Endothelial cell of umbilical vein (primary cell): ENCODE measurements at regions not wholly inside any gene's neighbourhood (a gene's known extent, or its start where the extent isn't known, plus 50 kb on each side); places are given as distances from the start of the nearest gene placed in this dataset.

Experiments used
- BruUV-seq: library from RNA; stranded (reverse); fragments of 400-500 nt; replicated peaks from 2 replicates; lab custom pipeline; 2021; lab: Mats Ljungman, UMichigan
- CTCF ChIA-PET: fragments of 300-600, 350-600 bp; sonication (Branson Sonifier 250); formaldehyde crosslinking; loops from one replicate; lab custom pipeline; 2021; ENCODE audit warnings: antibody characterized with exemption, inconsistent platforms; lab: Charles Lee
- POLR2A ChIA-PET: fragments of 300-600, 350-600 bp; sonication (Branson Sonifier 250); formaldehyde crosslinking; loops from one replicate; lab custom pipeline; 2021; ENCODE audit warnings: antibody characterized with exemption, inconsistent platforms; lab: Charles Lee
- DNase-seq: peaks from one replicate; pipeline ENCODE4 v3.0.0-alpha.2; 2011; ENCODE audit warnings: low read depth, low spot score
- FAIRE-seq: peaks from 2 replicates; lab custom pipeline; 2011; peaks lifted over from hg19 to GRCh38; lab: Jason Lieb, UNC
- H2AFZ ChIP-seq: 2 replicates; pipeline ENCODE4 v1.6.0; 2012; ENCODE audit warnings: low read depth, low read length, control low read depth, inconsistent platforms
- H3K27ac ChIP-seq: 2 replicates; pipeline ENCODE4 v1.5.1; 2011; ENCODE audit warnings: low read depth, mild to moderate bottlenecking, control low read depth, low read length, moderate library complexity; ENCODE audit not compliant: insufficient read depth
- H3K27me3 ChIP-seq, 2 experiments: 2 replicates each; pipeline versions ENCODE4 v1.6.0 to v1.6.1; 2011; ENCODE audit warnings: low read length in 2 of 2, mixed read lengths in 1 of 2; ENCODE audit not compliant: control insufficient read depth in 2 of 2, insufficient read depth in 2 of 2
- H3K36me3 ChIP-seq, 2 experiments: 2 replicates in 1 of 2; 3 replicates in 1 of 2; pipeline ENCODE4 v1.5.1; 2011; ENCODE audit warnings: low read length in 2 of 2, mild to moderate bottlenecking in 1 of 2, moderate library complexity in 1 of 2; ENCODE audit not compliant: control insufficient read depth in 2 of 2, insufficient read depth in 2 of 2; ENCODE audit errors: extremely low read depth in 1 of 2
- H3K4me1 ChIP-seq: 3 replicates; pipeline ENCODE4 v1.5.1; 2011; ENCODE audit warnings: mild to moderate bottlenecking, low read length; ENCODE audit not compliant: control insufficient read depth, insufficient read depth; ENCODE audit errors: extremely low read depth
- H3K4me2 ChIP-seq: 2 replicates; pipeline ENCODE4 v1.6.1; 2011; ENCODE audit warnings: low read length, control low read depth, mixed read lengths; ENCODE audit not compliant: insufficient read depth
- H3K4me3 ChIP-seq, 3 experiments: fragments of 200-600 bp in 1 of 3; sonication (generic), shearing (Covaris generic) in 1 of 3; replicated peaks in 1 of 3; 2 replicates each; pipeline ENCODE4 v1.5.1; 2011 to 2016; ENCODE audit warnings: control low read depth in 3 of 3, low read length in 3 of 3, mild to moderate bottlenecking in 2 of 3, inconsistent platforms in 1 of 3, low read depth in 1 of 3, moderate library complexity in 1 of 3; ENCODE audit not compliant: insufficient read depth in 1 of 3
- H3K79me2 ChIP-seq: 2 replicates; pipeline ENCODE4 v1.6.0; 2012; ENCODE audit warnings: low read length, inconsistent platforms; ENCODE audit not compliant: control insufficient read depth, insufficient read depth
- H3K9ac ChIP-seq: replicated peaks from 2 replicates; pipeline ENCODE3; 2011; ENCODE audit warnings: low read length, control low read depth; ENCODE audit not compliant: insufficient read depth; ENCODE audit errors: extremely low read depth
- H3K9me1 ChIP-seq: replicated peaks from 3 replicates; pipeline ENCODE4 v1.6.0; 2011; ENCODE audit warnings: mild to moderate bottlenecking, low read length; ENCODE audit not compliant: control insufficient read depth, insufficient read depth; ENCODE audit errors: extremely low read depth
- H3K9me3 ChIP-seq: replicated peaks from 2 replicates; pipeline ENCODE4 v1.5.1; 2012; ENCODE audit warnings: low read length, inconsistent platforms; ENCODE audit not compliant: control insufficient read depth, insufficient read depth
- H4K20me1 ChIP-seq: replicated peaks from 2 replicates; pipeline ENCODE3; 2011; ENCODE audit warnings: mild to moderate bottlenecking, low read length; ENCODE audit not compliant: control insufficient read depth, insufficient read depth; ENCODE audit errors: extremely low read depth
- EZH2 ChIP-seq: IDR thresholded peaks from 2 replicates; pipeline ENCODE4 v1.6.1; 2012; ENCODE audit warnings: borderline replicate concordance, low read depth, mild to moderate bottlenecking, moderate library complexity, low read length, inconsistent platforms; ENCODE audit not compliant: severe bottlenecking
- FOS ChIP-seq: IDR thresholded peaks from 2 replicates; pipeline ENCODE4 v1.6.1; 2011; ENCODE audit warnings: mild to moderate bottlenecking, low read length, moderate library complexity, borderline replicate concordance; ENCODE audit not compliant: insufficient read depth
- GATA2 ChIP-seq: IDR thresholded peaks from 2 replicates; pipeline ENCODE4 v1.7.0; 2011; ENCODE audit warnings: low read depth, mild to moderate bottlenecking, moderate library complexity, mixed read lengths, low read length; ENCODE audit not compliant: insufficient read length, insufficient read depth
- JUN ChIP-seq: IDR thresholded peaks from 2 replicates; pipeline ENCODE4 v1.6.1; 2011; ENCODE audit warnings: borderline replicate concordance, low read depth; ENCODE audit not compliant: insufficient read length, insufficient read depth
- MYC ChIP-seq: IDR thresholded peaks from one replicate; pipeline ENCODE4 v1.6.1; 2011; ENCODE audit warnings: mild to moderate bottlenecking, low read depth, low read length
- POLR2A ChIP-seq: IDR thresholded peaks from 2 replicates; pipeline ENCODE4 v1.6.1; 2012; ENCODE audit warnings: low read depth, mild to moderate bottlenecking, control low read depth, low read length
- POLR2AphosphoS5 ChIP-seq: IDR thresholded peaks from 2 replicates; pipeline ENCODE4 v1.6.1; 2012; ENCODE audit warnings: low read depth, mild to moderate bottlenecking, control low read depth, low read length, moderate library complexity; ENCODE audit not compliant: insufficient read depth
- dilution Hi-C: fragments of 300-500 bp; cut with MboI; formaldehyde crosslinking; loops from one replicate; pipeline ENCODE4 v1.15.0; 2019; ENCODE audit warnings: low sequenced_read_pairs; ENCODE audit not compliant: extremely low pct_ligation_motif_present
- intact Hi-C: fragments of 100-400 bp; cut with micrococcal nuclease; formaldehyde crosslinking; loops from one replicate; pipeline ENCODE4 v1.10.0; 2022
- TF ChIP-seq, protein P1 (sequence below): IDR thresholded peaks from 2 replicates; pipeline ENCODE4 v1.6.1; 2011; ENCODE audit not compliant: insufficient read depth, insufficient read length
- TF ChIP-seq, protein P2 (sequence below), 2 donors: IDR thresholded peaks; 1 replicate in 1 of 2; 2 replicates in 1 of 2; pipeline ENCODE4 v1.5.1; 2011; ENCODE audit warnings: low read length in 2 of 2, mild to moderate bottlenecking in 2 of 2, moderate library complexity in 2 of 2, control low read depth in 1 of 2, inconsistent platforms in 1 of 2, low read depth in 1 of 2; ENCODE audit not compliant: insufficient read depth in 1 of 2; ENCODE audit errors: extremely low read depth in 1 of 2

DNA sequence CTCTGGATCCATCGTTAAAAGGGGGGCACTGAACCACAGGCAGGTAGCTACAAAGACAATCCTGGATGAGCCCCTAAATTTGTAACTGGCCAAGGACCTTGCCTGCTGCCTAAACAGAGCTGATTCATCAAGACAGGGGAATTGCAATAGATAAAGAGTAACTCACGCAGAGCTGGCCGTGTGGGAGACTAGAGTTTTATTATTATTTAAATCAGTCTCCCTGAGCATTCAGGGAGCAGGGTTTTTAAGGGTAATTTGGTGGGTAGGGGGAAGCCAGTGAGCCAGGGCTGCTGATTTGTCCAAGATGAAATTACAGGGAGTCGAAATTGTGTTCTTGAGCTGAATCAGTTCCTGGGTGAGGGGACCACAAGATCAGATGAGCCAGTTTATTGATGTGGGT is 885.1 kb upstream of the CADM2 start:
- no peak overlapping the region for H3K27ac ChIP-seq
- ChIA-PET POLR2A (no interaction called here), CTCF (interaction anchor here (0.5 kb wide), 1 partner anchor 11 kb away, joined by 3 read pairs; no protein-coding TSS in a partner anchor)
- dilution Hi-C loops, result no loop called here
- H3K79me2 ChIP-seq, result no peaks in the 10 kb centered on the region
- BruUV-seq, result no TSS peak
- H4K20me1 ChIP-seq, result no peaks in the 10 kb centered on the region
- DNase-seq (no peak), FAIRE-seq (no peak)
- no peaks in the 10 kb centered on the region for H3K36me3 ChIP-seq
- no peak overlapping the region for H3K4me3 ChIP-seq
- no peaks in the 10 kb centered on the region for H3K4me1 ChIP-seq
- peaks cover 4% of the 10 kb centered on the region for H3K9me3 ChIP-seq
- H3K27me3 ChIP-seq, result no peaks in the 10 kb centered on the region
- H3K4me2 ChIP-seq, result no peak overlapping the region
- intact Hi-C loops, result no loop called here
- no peak overlapping the region for H2AFZ ChIP-seq
- no peak for TF ChIP-seq POLR2A
- no peak for TF ChIP-seq POLR2AphosphoS5
- TF ChIP-seq, protein P1, sequence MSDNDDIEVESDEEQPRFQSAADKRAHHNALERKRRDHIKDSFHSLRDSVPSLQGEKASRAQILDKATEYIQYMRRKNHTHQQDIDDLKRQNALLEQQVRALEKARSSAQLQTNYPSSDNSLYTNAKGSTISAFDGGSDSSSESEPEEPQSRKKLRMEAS, result no peak
- TF ChIP-seq GATA2, result no peak
- no peak for TF ChIP-seq JUN
- no peak for TF ChIP-seq EZH2
- H3K9me1 ChIP-seq, result no peaks in the 10 kb centered on the region
- H3K9ac ChIP-seq, result no peak overlapping the region

DNA sequence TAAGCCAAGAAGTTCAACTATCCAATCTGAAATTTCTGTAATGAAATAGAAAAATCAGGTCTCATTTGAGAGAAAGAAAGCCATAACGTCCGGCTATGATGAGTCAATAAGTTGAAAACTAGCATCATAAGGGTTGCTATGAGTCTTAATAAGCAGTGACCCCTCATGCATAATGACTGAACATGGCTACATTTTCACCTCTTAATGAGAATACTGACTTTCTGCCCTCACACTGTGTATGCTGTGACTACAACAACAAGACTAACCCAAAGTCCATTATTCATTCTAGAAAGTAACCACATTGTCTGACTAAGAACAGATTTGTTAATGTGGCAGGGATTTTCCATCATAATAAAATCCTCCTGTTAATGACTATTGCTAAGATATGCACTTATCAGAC is 884.0 kb upstream of the CADM2 start:
- no peaks in the 10 kb centered on the region for H3K36me3 ChIP-seq
- H3K4me1 ChIP-seq, result no peaks in the 10 kb centered on the region
- ChIA-PET CTCF (no interaction called here), POLR2A (no interaction called here)
- intact Hi-C loops, result no loop called here
- H3K9me1 ChIP-seq, result no peaks in the 10 kb centered on the region
- DNase-seq (no peak), FAIRE-seq (no peak)
- no peaks in the 10 kb centered on the region for H4K20me1 ChIP-seq
- H3K9ac ChIP-seq, result no peak overlapping the region
- H3K79me2 ChIP-seq, result no peaks in the 10 kb centered on the region
- peaks cover 4% of the 10 kb centered on the region for H3K9me3 ChIP-seq
- BruUV-seq, result no TSS peak
- TF ChIP-seq POLR2A, result no peak
- no peak for TF ChIP-seq GATA2
- TF ChIP-seq, protein P1, result no peak
- TF ChIP-seq FOS, result no peak
- TF ChIP-seq, protein P2, sequence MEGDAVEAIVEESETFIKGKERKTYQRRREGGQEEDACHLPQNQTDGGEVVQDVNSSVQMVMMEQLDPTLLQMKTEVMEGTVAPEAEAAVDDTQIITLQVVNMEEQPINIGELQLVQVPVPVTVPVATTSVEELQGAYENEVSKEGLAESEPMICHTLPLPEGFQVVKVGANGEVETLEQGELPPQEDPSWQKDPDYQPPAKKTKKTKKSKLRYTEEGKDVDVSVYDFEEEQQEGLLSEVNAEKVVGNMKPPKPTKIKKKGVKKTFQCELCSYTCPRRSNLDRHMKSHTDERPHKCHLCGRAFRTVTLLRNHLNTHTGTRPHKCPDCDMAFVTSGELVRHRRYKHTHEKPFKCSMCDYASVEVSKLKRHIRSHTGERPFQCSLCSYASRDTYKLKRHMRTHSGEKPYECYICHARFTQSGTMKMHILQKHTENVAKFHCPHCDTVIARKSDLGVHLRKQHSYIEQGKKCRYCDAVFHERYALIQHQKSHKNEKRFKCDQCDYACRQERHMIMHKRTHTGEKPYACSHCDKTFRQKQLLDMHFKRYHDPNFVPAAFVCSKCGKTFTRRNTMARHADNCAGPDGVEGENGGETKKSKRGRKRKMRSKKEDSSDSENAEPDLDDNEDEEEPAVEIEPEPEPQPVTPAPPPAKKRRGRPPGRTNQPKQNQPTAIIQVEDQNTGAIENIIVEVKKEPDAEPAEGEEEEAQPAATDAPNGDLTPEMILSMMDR (IDR thresholded peaks at IDR 0.05; ENCODE audit: extremely low read depth in 1 of 2, insufficient read depth in 1 of 2, low read depth in 1 of 2, low read length in 2 of 2), result no peak
- TF ChIP-seq EZH2, result no peak
- TF ChIP-seq MYC, result no peak
- no peak for TF ChIP-seq POLR2AphosphoS5
- no peak for TF ChIP-seq JUN
- dilution Hi-C loops, result no loop called here
- no peak overlapping the region for H3K4me2 ChIP-seq
- H2AFZ ChIP-seq, result no peak overlapping the region
- H3K4me3 ChIP-seq, result no peak overlapping the region
- H3K27me3 ChIP-seq, result no peaks in the 10 kb centered on the region
- no peak overlapping the region for H3K27ac ChIP-seq
